HCT116 (cell line): ENCODE measurements at regions not wholly inside any gene's neighbourhood (a gene's known extent, or its start where the extent isn't known, plus 50 kb on each side); places are given as distances from the start of the nearest gene placed in this dataset.

Experiments
- ATAC-seq: fragments of 200-7000 bp; cut with Tn5 transposase; 2 replicates; pipeline ENCODE4 v1.9.1; 2020; ENCODE audit warnings: mild to moderate bottlenecking, moderate library complexity
- BruUV-seq: library from RNA; stranded (reverse); fragments of 400-500 nt; replicated peaks from 2 replicates; lab custom pipeline; 2021; lab: Mats Ljungman, UMichigan
- CTCF ChIA-PET: fragments of 300-600 bp; sonication (Branson Sonifier 250); formaldehyde crosslinking; loops from one replicate; lab custom pipeline; 2021; ENCODE audit warnings: antibody characterized with exemption; lab: Charles Lee
- POLR2A ChIA-PET: fragments of 300-600, 350-600 bp; sonication (Branson Sonifier 250); formaldehyde crosslinking; loops from one replicate; lab custom pipeline; 2021; ENCODE audit warnings: antibody characterized with exemption; lab: Charles Lee
- RAD21 ChIA-PET, 2 experiments: fragments of 300-600 bp; sonication (Branson Sonifier 250); formaldehyde crosslinking; loops; one replicate each; lab custom pipeline; 2023; ENCODE audit warnings: low total read pairs in 2 of 2; ENCODE audit not compliant: uncharacterized antibody in 2 of 2, unreplicated experiment in 2 of 2, low non-redundant PET in 1 of 2; lab: Charles Lee
- DNase-seq: peaks from one replicate; pipeline ENCODE4 v3.0.0-alpha.2; 2010; ENCODE audit warnings: low read depth, low spot score
- H2AFZ ChIP-seq: fragments of 200-600 bp; shearing (Covaris generic), sonication (generic); 2 replicates; pipeline ENCODE4 v1.6.1; 2017; ENCODE audit warnings: low read depth, mixed run types, mixed read lengths, antibody characterized with exemption, low read length; ENCODE audit not compliant: poor library complexity, severe bottlenecking
- H3K27ac ChIP-seq: 2 replicates; pipeline ENCODE4 v1.5.1; 2012; ENCODE audit warnings: low read depth, low read length
- H3K27me3 ChIP-seq: fragments of 200-600 bp; sonication (generic); 2 replicates; pipeline ENCODE4 v1.6.1; 2016; ENCODE audit warnings: mixed run types, low read length, mixed read lengths; ENCODE audit not compliant: insufficient read depth
- H3K36me3 ChIP-seq, 2 experiments: fragments of 200-500 bp in 1 of 2; fragments of 200-600 bp in 1 of 2; sonication (Bioruptor generic) in 1 of 2; sonication (generic) in 1 of 2; 2 replicates each; pipeline versions ENCODE4 v1.5.1 to v1.6.1; 2014 to 2016; ENCODE audit warnings: low read length in 2 of 2, inconsistent platforms in 1 of 2, mixed read lengths in 1 of 2, mixed run types in 1 of 2; ENCODE audit not compliant: insufficient read depth in 2 of 2, control insufficient read depth in 1 of 2
- H3K4me1 ChIP-seq, 2 experiments: fragments of 200-600 bp in 1 of 2; sonication (generic) in 1 of 2; 2 replicates each; pipeline versions ENCODE4 v1.5.1 to v1.6.1; 2012 to 2017; ENCODE audit warnings: low read length in 2 of 2, inconsistent platforms in 1 of 2, mild to moderate bottlenecking in 1 of 2, mixed read lengths in 1 of 2, mixed run types in 1 of 2, moderate library complexity in 1 of 2; ENCODE audit not compliant: insufficient read depth in 2 of 2, control insufficient read depth in 1 of 2
- H3K4me2 ChIP-seq: fragments of 200-600 bp; sonication (generic); 2 replicates; pipeline ENCODE4 v1.6.1; 2017; ENCODE audit warnings: mixed run types, low read length, mixed read lengths
- H3K4me3 ChIP-seq, 2 experiments: fragments of 200-600 bp in 1 of 2; sonication (generic) in 1 of 2; replicated peaks in 1 of 2; 2 replicates each; pipeline ENCODE4 v1.5.1; 2011 to 2016; ENCODE audit warnings: low read length in 2 of 2, control low read depth in 1 of 2, low read depth in 1 of 2, mild to moderate bottlenecking in 1 of 2, mixed read lengths in 1 of 2, mixed run types in 1 of 2
- H3K79me2 ChIP-seq: fragments of 200-600 bp; sonication (generic); 2 replicates; pipeline ENCODE4 v1.6.1; 2017; ENCODE audit warnings: mild to moderate bottlenecking, mixed run types, low read length, moderate library complexity, mixed read lengths; ENCODE audit not compliant: insufficient read depth
- H3K9ac ChIP-seq: fragments of 200-600 bp; sonication (generic); 2 replicates; pipeline ENCODE4 v1.6.1; 2016; ENCODE audit warnings: low read length, mixed read lengths
- H3K9me2 ChIP-seq: fragments of 200-600 bp; sonication (generic), shearing (Covaris generic); 2 replicates; pipeline ENCODE4 v1.6.1; 2017; ENCODE audit warnings: mixed run types, mild to moderate bottlenecking, moderate library complexity; ENCODE audit not compliant: insufficient read depth
- H3K9me3 ChIP-seq, 2 experiments: fragments of 200-500 bp in 1 of 2; fragments of 200-600 bp in 1 of 2; sonication (Bioruptor generic) in 1 of 2; sonication (generic) in 1 of 2; 2 replicates each; pipeline ENCODE4 v1.6.1; 2014 to 2017; ENCODE audit warnings: low read length in 2 of 2, mixed read lengths in 2 of 2, inconsistent platforms in 1 of 2, low read depth in 1 of 2, mild to moderate bottlenecking in 1 of 2, mixed run types in 1 of 2, moderate library complexity in 1 of 2; ENCODE audit not compliant: control insufficient read depth in 1 of 2, insufficient read depth in 1 of 2
- H4K20me1 ChIP-seq: fragments of 200-600 bp; sonication (generic), shearing (Covaris generic); 2 replicates; pipeline ENCODE4 v1.6.1; 2017; ENCODE audit warnings: mixed run types, mild to moderate bottlenecking, moderate library complexity; ENCODE audit not compliant: insufficient read depth
- CBX3 ChIP-seq: IDR thresholded peaks from 2 replicates; pipeline ENCODE4 v1.6.1; 2012; ENCODE audit warnings: low read depth
- CEBPB ChIP-seq: IDR thresholded peaks from 2 replicates; pipeline ENCODE4 v1.6.1; 2012; ENCODE audit warnings: low read depth
- EGR1 ChIP-seq: IDR thresholded peaks from 2 replicates; pipeline ENCODE4 v1.6.1; 2012; ENCODE audit warnings: low read depth
- ELF1 ChIP-seq: IDR thresholded peaks from 2 replicates; pipeline ENCODE4 v1.6.1; 2012; ENCODE audit warnings: low read depth, borderline replicate concordance
- FOSL1 ChIP-seq: IDR thresholded peaks from 2 replicates; pipeline ENCODE4 v1.6.1; 2012; ENCODE audit warnings: low read depth
- JUND ChIP-seq: IDR thresholded peaks from 2 replicates; pipeline ENCODE4 v1.6.1; 2012
- POLR2A ChIP-seq: IDR thresholded peaks from 2 replicates; pipeline ENCODE4 v1.7.0; 2011; ENCODE audit warnings: borderline replicate concordance; ENCODE audit not compliant: insufficient read depth, insufficient read length; ENCODE audit errors: extremely low read depth
- POLR2AphosphoS5 ChIP-seq: IDR thresholded peaks from 2 replicates; pipeline ENCODE4 v1.6.1; 2011; ENCODE audit warnings: mild to moderate bottlenecking, low read depth, low read length, moderate library complexity
- RAD21 ChIP-seq: IDR thresholded peaks from 2 replicates; pipeline ENCODE4 v1.6.1; 2012; ENCODE audit warnings: low read depth, mild to moderate bottlenecking
- REST ChIP-seq: IDR thresholded peaks from 2 replicates; pipeline ENCODE4 v1.6.1; 2012; ENCODE audit warnings: low read depth
- SIN3A ChIP-seq: IDR thresholded peaks from 2 replicates; pipeline ENCODE4 v1.6.1; 2012; ENCODE audit warnings: low read depth
- SP1 ChIP-seq: IDR thresholded peaks from 2 replicates; pipeline ENCODE4 v1.6.1; 2012; ENCODE audit warnings: low read depth
- SRF ChIP-seq: IDR thresholded peaks from 2 replicates; pipeline ENCODE4 v1.6.1; 2012; ENCODE audit warnings: low read depth
- TCF7L2 ChIP-seq: IDR thresholded peaks from 2 replicates; pipeline ENCODE4 v1.7.0; 2011; ENCODE audit warnings: borderline replicate concordance, inconsistent platforms; ENCODE audit not compliant: insufficient read depth, insufficient read length; ENCODE audit errors: extremely low read depth
- YY1 ChIP-seq: IDR thresholded peaks from 2 replicates; pipeline ENCODE4 v1.6.1; 2011; ENCODE audit warnings: low read length, low read depth, moderate library complexity, mild to moderate bottlenecking; ENCODE audit not compliant: insufficient replicate concordance; ENCODE audit errors: extremely low read depth
- ZFX ChIP-seq: fragments of 450-650 bp; IDR thresholded peaks from 2 replicates; pipeline ENCODE4 v1.6.1; 2017
- intact Hi-C: fragments of 100-400 bp; cut with micrococcal nuclease; formaldehyde crosslinking; loops from 2 replicates; pipeline ENCODE4 v1.10.0; 2022
- TF ChIP-seq, protein P1 (sequence below): IDR thresholded peaks from 2 replicates; pipeline ENCODE4 v1.6.1; 2011; ENCODE audit warnings: mild to moderate bottlenecking, low read length, moderate library complexity; ENCODE audit not compliant: insufficient replicate concordance; ENCODE audit errors: extremely low read depth

- TF ChIP-seq CEBPB (no peak), RAD21 (no peak), ZFX (no peak), SP1 (no peak), CBX3 (no peak), EGR1 (no peak), TCF7L2 (no peak), ELF1 (no peak), SRF (no peak)
- TF ChIP-seq, all 23 proteins: peak for 0
Measured at GRCh38 chr6:90403489-90404381, 107.1 kb upstream of the BACH2 start (continued).

DNA sequence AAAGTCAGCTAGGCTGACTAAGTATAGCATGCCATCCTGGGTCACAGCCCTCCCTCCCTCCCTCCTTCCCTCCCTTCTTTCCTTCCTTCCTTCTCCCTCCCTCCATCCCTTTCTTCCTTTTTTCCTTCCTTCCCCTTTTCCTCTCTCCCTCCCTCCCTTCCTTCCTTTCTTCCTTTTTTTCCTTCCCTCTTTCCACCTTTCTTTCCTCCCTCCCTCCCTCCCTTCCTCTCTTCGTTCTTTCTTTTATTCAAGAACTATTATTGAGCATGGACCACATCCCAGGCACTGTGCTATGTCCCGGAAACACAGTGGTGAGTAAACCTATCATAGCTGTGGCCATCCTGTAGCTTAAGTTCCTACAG is 106.2 kb upstream of the BACH2 start:
- Histone ChIP-seq H3K79me2 (no peaks in the 10 kb centered on the region), H3K4me2 (no peak overlapping the region), H3K27ac (no peak overlapping the region), H2AFZ (no peak overlapping the region), H3K4me3 (no peak overlapping the region), H4K20me1 (no peaks in the 10 kb centered on the region), H3K9me3 (no peaks in the 10 kb centered on the region), H3K9ac (no peak overlapping the region), H3K36me3 (no peaks in the 10 kb centered on the region), H3K27me3 (no peaks in the 10 kb centered on the region), H3K4me1 (peaks cover 4 to 17% of the 10 kb centered on the region in 2 experiments; a peak in 3 of 4 replicates), H3K9me2 (no peaks in the 10 kb centered on the region)
- ATAC-seq (no peak), DNase-seq (no peak)
- TF ChIP-seq JUND (no peak), ZFX (no peak), POLR2AphosphoS5 (no peak), POLR2A (no peak), SIN3A (no peak), EGR1 (no peak), SP1 (no peak), SRF (no peak), REST (no peak), FOSL1 (no peak), YY1 (no peak)
- TF ChIP-seq, protein P1, sequence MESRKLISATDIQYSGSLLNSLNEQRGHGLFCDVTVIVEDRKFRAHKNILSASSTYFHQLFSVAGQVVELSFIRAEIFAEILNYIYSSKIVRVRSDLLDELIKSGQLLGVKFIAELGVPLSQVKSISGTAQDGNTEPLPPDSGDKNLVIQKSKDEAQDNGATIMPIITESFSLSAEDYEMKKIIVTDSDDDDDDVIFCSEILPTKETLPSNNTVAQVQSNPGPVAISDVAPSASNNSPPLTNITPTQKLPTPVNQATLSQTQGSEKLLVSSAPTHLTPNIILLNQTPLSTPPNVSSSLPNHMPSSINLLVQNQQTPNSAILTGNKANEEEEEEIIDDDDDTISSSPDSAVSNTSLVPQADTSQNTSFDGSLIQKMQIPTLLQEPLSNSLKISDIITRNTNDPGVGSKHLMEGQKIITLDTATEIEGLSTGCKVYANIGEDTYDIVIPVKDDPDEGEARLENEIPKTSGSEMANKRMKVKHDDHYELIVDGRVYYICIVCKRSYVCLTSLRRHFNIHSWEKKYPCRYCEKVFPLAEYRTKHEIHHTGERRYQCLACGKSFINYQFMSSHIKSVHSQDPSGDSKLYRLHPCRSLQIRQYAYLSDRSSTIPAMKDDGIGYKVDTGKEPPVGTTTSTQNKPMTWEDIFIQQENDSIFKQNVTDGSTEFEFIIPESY, result no peak
- ChIA-PET CTCF (no interaction called here), RAD21 (no interaction called here), POLR2A (no interaction called here)
- no TSS peak for BruUV-seq
- intact Hi-C loops, result no loop called here
